ENCODE measurements at regions not wholly inside any gene's neighbourhood (a gene's known extent, or its start where the extent isn't known, plus 50 kb on each side); places are given as distances from the start of the nearest gene placed in this dataset.

DNA sequence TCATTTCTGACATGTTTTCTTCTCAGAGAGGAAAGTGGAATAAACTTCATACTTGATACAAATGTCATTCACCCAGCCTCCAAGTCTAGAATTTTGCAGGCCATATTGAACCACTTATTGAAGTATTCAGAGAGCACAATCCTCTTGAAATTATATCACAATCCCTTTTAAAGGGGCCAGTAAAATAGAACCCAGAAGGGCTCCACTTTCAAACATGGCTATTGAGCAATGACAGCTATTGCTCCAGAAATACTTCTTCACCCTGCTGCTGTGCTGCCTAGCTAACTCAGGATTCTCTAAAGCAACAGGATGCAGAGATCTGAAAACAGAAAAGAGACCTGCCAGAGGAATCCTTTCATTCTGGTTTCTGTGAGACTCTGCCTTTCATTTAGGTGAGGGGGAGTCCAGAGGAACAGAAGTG lies 275.0 kb upstream of the CDH5 start:
- no peak for FAIRE-seq
- H2AFZ ChIP-seq (ENCODE audit: low read length), result no peak overlapping the region
- ChIA-PET POLR2A (no interaction called here), CTCF (ENCODE audit: low intra/inter-chr PET ratio, low total read pairs) (no interaction called here)
- H3K9ac ChIP-seq (ENCODE audit: insufficient read depth, low read depth, low read length), result no peak overlapping the region
- in situ Hi-C loops (cut with HindIII; ENCODE audit: extremely low pct_ligation_motif_present, low pct_unique_long_range_greater_than_20kb) (no loop called here), intact Hi-C loops (cut with micrococcal nuclease; ENCODE audit: unreplicated experiment) (no loop called here)
- DNase-seq (ENCODE audit: low spot score), result no peak
- H4K20me1 ChIP-seq (ENCODE audit: insufficient read depth, low read length), result no peaks in the 10 kb centered on the region
- BruUV-seq (replicated peaks), result no TSS peak
- H3K4me3 ChIP-seq (replicated peaks in 1 of 3; ENCODE audit: insufficient read depth in 1 of 3, low read depth in 2 of 3, low read length in 3 of 3), result no peak overlapping the region
- TF ChIP-seq TBX3 (IDR thresholded peaks at IDR 0.05; ENCODE audit: borderline replicate concordance), result no peak
- no peak for TF ChIP-seq CREB1 (IDR thresholded peaks at IDR 0.05)
- no peak for TF ChIP-seq CREB1 (CRISPR knock-in tag; IDR thresholded peaks at IDR 0.05)
- TF ChIP-seq ZNF24 (IDR thresholded peaks at IDR 0.05), result no peak
- no peak overlapping the region for H3K4me2 ChIP-seq (ENCODE audit: low read depth, low read length)
- no peaks in the 10 kb centered on the region for H3K79me2 ChIP-seq (ENCODE audit: insufficient read depth, low read length)
- no peaks in the 10 kb centered on the region for H3K36me3 ChIP-seq (replicated peaks in 1 of 2; ENCODE audit: control insufficient read depth in 1 of 2, insufficient read depth in 2 of 2, low read length in 2 of 2)
- no peaks in the 10 kb centered on the region for H3K27me3 ChIP-seq (ENCODE audit: control insufficient read depth in 1 of 2, insufficient read depth in 2 of 2, low read length in 2 of 2)
- no peak overlapping the region for H3K27ac ChIP-seq (ENCODE audit: extremely low read length, insufficient read depth, low read length)
- ATAC-seq, result no peak
- no peaks in the 10 kb centered on the region for H3K9me3 ChIP-seq (ENCODE audit: low read length)
- no peaks in the 10 kb centered on the region for H3K4me1 ChIP-seq (ENCODE audit: insufficient read depth, low read length)

DNA sequence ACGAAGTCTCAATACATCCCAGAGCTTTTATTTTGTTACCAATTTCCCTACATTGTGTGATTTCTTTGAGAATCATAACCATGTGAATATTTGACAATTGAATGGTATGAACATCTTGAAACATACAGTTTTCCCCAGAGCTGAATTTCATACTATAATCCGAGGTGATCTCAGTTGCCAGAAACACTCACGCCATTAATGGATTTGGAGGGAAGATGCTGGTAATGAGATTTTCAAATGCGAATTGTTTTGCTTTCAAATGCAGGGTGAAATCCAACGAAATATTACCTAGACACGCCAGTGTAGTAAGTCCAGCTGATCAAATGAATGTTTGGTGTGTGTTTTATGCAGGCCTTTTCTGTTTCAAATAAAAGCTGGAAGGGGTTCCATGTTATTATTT lies 277.8 kb upstream of the CDH5 start:
- no peaks in the 10 kb centered on the region for H3K27me3 ChIP-seq (ENCODE audit: control insufficient read depth in 1 of 2, insufficient read depth in 2 of 2, low read length in 2 of 2)
- no peaks in the 10 kb centered on the region for H4K20me1 ChIP-seq (ENCODE audit: insufficient read depth, low read length)
- CTCF ChIA-PET (ENCODE audit: low intra/inter-chr PET ratio, low total read pairs), result no interaction called here
- no peak overlapping the region for H3K9ac ChIP-seq (ENCODE audit: insufficient read depth, low read depth, low read length)
- no peaks in the 10 kb centered on the region for H3K9me3 ChIP-seq (ENCODE audit: low read length)
- intact Hi-C loops (cut with micrococcal nuclease; ENCODE audit: unreplicated experiment), result no loop called here
- H3K4me1 ChIP-seq (ENCODE audit: insufficient read depth, low read length), result no peaks in the 10 kb centered on the region
- H3K27ac ChIP-seq (ENCODE audit: extremely low read length, insufficient read depth, low read length), result no peak overlapping the region
- WGBS (ENCODE audit: low lambda C conversion rate), result 20% methylated on average over 6 of the region's 6 CpGs
- H3K4me3 ChIP-seq (replicated peaks in 1 of 3; ENCODE audit: insufficient read depth in 1 of 3, low read depth in 2 of 3, low read length in 3 of 3), result no peak overlapping the region
- TF ChIP-seq ZNF816 (CRISPR knock-in tag; IDR thresholded peaks at IDR 0.05; ENCODE audit: borderline replicate concordance) (no peak), PHF21A (CRISPR knock-in tag; IDR thresholded peaks at IDR 0.05) (no peak), CHCHD3 (CRISPR knock-in tag; IDR thresholded peaks at IDR 0.05) (no peak), ZNF747 (CRISPR knock-in tag; IDR thresholded peaks at IDR 0.05; ENCODE audit: borderline replicate concordance) (no peak), TAF1 (CRISPR knock-in tag; IDR thresholded peaks at IDR 0.05) (no peak), NBN (conservative IDR thresholded peaks at IDR 0.05) (no peak), AGO2 (optimal IDR thresholded peaks at IDR 0.05; ENCODE audit: low read depth, low read length) (no peak), PRPF4 (IDR thresholded peaks at IDR 0.05; ENCODE audit: low read depth, low read length, poor library complexity, severe bottlenecking) (no peak), TBX2 (CRISPR knock-in tag; IDR thresholded peaks at IDR 0.05; ENCODE audit: borderline replicate concordance) (no peak)
- TF ChIP-seq, protein P1, sequence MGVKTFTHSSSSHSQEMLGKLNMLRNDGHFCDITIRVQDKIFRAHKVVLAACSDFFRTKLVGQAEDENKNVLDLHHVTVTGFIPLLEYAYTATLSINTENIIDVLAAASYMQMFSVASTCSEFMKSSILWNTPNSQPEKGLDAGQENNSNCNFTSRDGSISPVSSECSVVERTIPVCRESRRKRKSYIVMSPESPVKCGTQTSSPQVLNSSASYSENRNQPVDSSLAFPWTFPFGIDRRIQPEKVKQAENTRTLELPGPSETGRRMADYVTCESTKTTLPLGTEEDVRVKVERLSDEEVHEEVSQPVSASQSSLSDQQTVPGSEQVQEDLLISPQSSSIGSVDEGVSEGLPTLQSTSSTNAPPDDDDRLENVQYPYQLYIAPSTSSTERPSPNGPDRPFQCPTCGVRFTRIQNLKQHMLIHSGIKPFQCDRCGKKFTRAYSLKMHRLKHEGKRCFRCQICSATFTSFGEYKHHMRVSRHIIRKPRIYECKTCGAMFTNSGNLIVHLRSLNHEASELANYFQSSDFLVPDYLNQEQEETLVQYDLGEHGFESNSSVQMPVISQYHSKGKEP (CRISPR knock-in tag; IDR thresholded peaks at IDR 0.05), result no peak
- TF ChIP-seq, protein P2, sequence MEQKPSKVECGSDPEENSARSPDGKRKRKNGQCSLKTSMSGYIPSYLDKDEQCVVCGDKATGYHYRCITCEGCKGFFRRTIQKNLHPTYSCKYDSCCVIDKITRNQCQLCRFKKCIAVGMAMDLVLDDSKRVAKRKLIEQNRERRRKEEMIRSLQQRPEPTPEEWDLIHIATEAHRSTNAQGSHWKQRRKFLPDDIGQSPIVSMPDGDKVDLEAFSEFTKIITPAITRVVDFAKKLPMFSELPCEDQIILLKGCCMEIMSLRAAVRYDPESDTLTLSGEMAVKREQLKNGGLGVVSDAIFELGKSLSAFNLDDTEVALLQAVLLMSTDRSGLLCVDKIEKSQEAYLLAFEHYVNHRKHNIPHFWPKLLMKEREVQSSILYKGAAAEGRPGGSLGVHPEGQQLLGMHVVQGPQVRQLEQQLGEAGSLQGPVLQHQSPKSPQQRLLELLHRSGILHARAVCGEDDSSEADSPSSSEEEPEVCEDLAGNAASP (CRISPR knock-in tag; IDR thresholded peaks at IDR 0.05; ENCODE audit: borderline replicate concordance), result no peak
- no TSS peak for BruUV-seq (replicated peaks)
- no peak overlapping the region for H3K4me2 ChIP-seq (ENCODE audit: low read depth, low read length)
- no peak overlapping the region for H2AFZ ChIP-seq (ENCODE audit: low read length)
- DNase-seq (ENCODE audit: low spot score) (no peak), FAIRE-seq (no peak), ATAC-seq (no peak)
- in situ Hi-C loops (cut with HindIII; ENCODE audit: extremely low pct_ligation_motif_present, low pct_unique_long_range_greater_than_20kb), result no loop called here
- POLR2A ChIA-PET, result no interaction called here
- no peaks in the 10 kb centered on the region for H3K36me3 ChIP-seq (replicated peaks in 1 of 2; ENCODE audit: control insufficient read depth in 1 of 2, insufficient read depth in 2 of 2, low read length in 2 of 2)
- H3K79me2 ChIP-seq (ENCODE audit: insufficient read depth, low read length), result no peaks in the 10 kb centered on the region
